HG02588 (cell line): ENCODE measurements at regions not wholly inside any gene's neighbourhood (a gene's known extent, or its start where the extent isn't known, plus 50 kb on each side); places are given as distances from the start of the nearest gene placed in this dataset.

Experiments used
- ATAC-seq: cut with Tn5 transposase; IDR thresholded peaks from one replicate; pipeline ENCODE4 v1.9.1; 2021; ENCODE audit warnings: mild to moderate bottlenecking, moderate library complexity; ENCODE audit not compliant: unreplicated experiment

- ATAC-seq, result no peak
Observed at GRCh38 chr1:25038699-25039098, 108.6 kb upstream of the RUNX3 start.

DNA sequence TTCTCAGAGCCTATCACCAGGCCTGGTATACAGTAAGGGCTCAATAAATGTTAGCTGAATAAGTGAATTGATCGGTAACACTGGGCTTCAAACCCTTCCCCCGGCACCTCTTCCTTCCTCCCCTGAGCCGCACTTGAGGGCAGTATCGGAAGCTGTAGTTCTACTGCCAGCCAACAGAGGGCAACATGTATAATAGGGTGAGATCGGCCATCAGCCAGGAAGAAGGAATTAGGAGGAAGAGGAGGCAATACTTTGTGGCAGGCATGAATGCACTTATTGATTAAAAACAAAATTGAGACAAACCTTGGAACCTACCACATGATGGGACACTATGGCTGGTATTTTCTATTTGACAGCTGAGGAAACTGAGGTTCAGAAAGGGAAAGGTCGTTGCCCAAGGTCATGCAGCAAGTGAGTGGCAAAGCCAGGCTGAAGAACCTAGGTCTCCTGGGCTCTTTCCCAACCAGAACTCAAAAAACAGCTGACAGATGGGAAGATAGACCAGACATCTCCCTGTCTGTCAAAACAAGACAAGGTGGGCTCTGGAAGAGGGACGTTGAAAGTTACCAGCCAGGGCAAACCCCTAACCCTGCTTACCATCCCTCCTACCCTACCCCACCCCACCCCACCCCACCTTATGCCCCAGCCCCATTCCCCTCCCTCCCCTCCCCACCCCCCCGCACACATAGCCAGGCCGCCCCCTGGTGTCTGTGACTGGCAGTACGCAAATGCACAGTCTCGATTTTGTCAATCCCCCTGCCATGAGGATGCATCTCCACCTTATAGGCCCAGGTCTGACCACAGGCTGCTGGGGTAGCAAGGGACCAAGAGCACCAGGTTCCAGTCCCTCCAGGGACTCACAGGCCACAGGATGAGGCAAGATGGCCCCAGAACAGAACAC is 107.3 kb upstream of the RUNX3 start:
- ATAC-seq, result no peak

GRCh38 chr1:25036117-25036546 is 106.1 kb upstream of the RUNX3 start:
- no peak for ATAC-seq

DNA sequence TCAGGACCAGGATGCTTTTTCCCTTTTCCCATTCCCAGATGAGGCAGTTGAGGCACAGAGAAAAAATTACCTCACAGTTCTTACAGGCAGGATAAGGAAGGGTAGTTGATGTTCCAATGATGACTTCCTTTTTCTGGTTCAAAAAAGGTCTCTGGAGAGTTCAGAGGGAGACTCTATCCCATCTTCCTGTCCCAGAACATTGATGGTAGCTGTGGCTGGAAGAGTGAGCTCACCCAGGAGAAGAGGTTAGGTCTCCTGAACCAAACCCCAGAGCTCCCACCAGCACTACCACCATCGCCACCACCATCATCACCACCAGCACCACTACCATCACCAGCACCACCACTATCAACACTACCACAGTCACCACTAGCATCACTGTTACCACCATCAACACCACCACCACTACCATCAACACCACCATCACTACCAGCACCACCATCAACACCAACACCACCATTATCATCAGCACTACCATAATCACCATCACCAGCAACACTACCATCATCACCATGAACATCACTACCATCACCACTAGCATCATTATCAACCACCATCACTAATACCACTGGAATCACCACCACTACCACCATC is 105.5 kb upstream of the RUNX3 start:
- no peak for ATAC-seq

GRCh38 chr1:25034736-25035522 is 104.9 kb upstream of the RUNX3 start:
- no peak for ATAC-seq

DNA sequence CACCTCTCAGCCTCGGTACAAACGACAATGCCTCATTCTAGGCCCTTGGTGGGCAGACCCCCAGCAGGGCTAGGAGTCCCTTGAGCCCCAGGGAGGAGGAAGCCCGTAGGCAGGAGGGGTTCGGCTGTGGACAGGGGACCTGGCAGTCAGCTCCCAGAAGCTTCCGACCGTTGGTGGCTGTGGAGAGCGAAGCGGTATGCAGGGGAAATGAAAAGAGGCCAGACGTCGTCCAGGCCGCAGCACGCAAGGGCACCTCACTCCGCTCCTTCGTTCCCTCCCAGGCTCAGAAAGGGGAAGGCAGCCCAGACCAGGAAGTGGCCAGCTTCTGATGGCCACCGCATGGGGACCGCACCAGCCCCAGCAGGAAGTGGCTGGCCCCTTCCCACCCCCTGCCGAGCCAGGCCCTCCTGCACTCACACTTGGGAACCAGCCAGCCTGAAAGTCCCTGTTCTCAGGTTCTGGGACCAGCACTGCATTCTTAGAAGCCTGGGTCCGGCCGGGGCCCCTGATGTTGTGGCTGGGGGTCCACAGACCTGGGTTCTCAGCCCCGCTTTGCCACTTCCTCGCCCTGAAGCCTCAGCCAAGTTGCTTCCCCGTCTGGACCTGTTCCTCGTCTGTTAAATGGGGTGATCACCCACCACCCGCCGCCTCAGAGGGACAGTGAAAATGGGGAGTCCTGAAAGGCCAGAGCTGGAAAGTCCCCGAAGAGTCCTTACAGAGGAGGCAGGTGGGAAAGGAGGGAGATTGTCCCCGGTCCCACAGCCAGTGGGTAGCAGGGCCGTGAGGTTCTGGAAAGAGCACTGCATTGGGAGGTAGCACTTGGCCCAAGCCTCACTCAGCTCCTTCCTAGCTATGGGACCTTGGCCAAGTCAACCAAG is 104.0 kb upstream of the RUNX3 start:
- no peak for ATAC-seq

- ATAC-seq, result no peak
Observed at GRCh38 chr1:25033030-25033827, 103.2 kb upstream of the RUNX3 start.

DNA sequence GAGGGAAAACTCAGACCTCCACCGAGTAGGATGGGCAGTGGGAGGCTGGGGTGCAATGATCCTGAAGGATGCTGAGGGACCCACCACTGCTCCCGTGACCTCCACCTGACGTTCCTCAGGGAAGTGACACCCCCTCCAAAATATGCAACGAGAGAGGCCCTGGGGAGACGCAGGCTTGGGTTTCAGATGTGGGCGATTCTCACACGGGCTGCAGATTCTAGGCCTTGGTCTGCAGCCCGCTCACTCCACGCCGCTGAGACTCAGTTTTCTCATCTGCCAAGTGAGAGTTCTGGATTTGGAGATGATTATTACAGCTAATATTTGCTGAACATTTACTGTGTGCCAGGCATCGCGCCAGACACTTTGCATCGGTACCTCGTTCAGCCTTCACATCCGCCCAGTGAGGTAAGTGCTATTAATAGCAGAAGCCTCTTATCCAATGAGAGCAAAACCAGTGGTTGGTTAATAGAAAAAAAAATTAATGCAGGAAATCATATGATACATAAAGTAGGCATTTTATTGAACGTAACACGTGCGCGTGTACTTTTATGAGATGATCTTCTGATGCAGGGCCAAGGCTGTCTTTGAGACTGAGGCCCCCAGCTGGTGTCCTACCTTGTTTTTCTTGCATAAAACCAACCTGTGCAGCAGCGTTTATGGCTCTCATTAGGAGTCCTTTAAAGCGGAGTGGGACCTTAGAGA is 102.0 kb upstream of the RUNX3 start:
- peak; percentile 35 for ATAC-seq

GRCh38 chr1:25031601-25031965 is 101.5 kb upstream of the RUNX3 start:
- peak; percentile 19 for ATAC-seq

DNA sequence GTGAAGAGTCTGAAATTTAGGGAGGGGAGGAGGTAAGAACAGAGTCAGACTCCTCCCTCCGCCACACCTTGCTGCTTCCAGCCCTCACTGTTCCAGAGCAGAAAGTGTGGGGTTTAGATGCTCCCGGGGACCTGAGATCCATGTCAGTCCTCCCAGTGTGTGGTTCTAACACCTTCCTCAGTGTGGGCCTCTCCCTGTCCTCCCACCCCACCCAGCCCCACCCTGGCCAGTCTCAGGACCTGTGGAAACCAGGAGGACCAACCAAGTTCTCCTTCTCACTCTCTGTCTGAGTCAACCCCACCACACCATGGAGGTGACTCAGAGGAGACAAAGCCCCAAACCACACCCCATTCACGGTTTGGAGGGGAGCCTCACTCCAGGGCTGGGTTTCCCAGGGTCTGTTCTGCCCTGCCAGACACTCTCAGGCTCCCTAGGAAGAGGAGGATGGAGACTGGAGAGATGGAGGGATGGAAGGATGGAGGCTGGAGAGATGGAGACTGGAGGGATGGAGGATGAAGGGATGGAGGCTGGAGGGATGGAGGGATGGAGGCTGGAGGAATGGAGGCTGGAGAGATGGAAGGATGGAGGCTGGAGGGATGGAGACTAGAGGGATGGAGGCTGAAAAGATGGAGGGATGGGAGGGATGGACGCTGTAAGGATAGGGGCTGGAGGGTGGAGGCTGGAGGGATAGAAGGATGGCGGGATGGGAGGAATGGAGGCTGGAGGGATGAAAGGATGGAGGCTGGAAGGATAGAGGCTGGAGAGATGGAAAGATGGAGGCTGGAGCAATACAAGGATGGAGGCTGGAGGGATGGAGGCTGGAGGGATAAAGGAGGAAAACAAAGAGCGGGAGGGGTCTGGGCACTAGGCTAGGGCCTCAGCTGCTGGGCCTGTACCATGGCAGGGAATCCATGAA is 100.9 kb upstream of the RUNX3 start:
- ATAC-seq, result peak; percentile 42

DNA sequence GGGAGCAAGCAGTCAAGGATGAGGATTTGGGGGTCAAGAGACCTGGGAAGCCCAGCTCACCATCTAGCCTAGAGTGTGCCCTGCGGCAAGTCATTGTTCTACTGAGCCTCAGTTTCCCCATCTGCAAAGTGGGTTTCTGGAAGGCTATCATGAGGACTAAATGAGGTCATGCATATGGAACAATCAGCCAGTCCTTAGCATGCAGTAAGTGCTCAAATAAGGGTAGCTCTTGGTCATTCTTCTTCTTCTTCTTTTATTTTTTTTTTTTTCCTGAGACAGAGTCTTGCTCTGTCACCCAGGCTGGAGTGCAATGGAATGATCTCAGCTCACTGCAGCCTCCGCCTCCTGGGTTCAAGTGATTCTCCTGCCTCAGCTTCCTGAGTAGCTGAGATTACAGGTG is 99.9 kb upstream of the RUNX3 start:
- no peak for ATAC-seq

DNA sequence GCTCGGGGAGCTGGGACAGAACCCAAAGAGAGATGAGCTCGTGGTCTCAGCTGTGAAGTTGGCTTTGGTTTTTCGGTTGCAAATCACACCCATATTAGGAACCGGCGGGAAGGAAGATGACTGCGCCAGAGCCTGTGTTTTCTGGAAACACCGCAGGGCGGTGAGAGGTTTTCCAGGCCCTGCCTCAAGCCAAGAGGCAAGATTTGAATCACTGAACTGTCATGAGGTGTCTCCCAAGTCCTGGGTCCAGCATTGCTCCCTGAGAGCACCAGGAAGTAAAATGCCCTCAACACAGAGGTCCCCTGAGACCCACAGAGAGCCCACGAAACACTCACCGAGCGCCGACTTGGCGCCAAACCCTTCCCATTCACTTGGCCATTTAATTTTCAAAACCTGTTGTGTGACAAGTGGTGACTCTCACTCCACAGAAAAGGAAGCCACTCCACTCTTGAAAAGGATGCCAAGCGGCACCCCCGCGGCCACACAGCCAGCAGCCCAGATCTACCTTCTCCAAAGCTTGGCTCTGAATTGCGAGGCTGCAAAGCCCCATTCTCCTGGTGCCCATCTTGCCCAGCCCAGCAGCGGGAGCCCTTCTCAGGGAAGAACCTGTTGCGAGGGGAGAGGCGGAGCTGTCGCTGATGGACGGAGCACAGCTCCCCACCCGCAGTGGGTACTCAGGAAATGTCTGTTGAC is 99.0 kb upstream of the RUNX3 start:
- no peak for ATAC-seq

DNA sequence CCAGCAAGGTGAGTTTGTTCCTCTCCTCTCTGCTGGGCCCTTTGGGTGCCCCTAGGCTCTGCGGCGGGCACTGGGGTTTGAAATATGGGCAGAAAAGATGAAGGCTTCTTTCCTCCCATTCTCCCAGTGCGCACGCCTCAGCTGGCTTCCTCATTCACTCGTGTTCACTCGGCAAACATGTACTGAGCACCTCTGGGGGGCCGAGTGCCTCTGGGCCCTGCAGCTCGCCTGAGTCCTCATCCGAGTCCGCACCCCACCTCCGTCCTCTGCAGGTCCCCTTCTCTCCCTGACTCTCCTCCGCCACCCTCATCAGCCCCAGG is 98.5 kb upstream of the RUNX3 start:
- ATAC-seq, result no peak

DNA sequence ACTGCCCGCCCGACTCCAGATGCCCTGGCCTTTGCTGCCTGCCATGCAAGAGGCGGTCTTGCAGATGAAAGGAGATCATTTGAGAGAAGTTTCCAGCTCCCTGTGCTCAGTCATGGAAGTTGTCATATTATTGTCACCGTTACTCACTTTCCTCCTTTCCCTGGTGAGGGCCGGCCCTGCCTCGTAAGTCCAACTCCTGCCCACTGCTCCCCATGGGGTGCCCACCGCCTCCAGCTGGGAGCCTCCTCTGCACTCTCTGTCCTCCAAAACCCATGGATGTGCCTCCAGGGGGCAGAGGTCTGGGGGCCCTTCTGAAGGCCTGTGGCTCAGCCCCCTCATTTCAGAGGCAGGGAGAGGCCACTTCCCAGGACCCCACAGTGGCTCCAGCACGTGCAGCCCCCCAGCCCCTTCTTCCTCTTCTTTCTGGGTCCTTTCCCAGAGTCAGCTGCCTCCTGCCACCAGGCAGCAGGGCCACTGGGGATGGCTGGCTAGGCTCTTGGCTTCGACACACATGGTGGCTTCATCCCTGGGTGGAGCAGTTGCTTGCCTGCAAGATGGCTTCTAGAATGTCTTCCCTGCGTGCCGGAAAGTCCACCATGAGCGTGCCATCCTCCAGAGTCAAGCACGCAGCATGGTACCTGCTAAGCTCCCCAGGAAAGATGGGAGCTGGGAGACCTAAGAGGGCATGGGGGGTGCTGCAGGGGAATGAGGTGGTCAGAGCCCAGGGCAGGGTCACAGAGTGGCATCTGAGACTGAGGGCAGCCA is 97.9 kb upstream of the RUNX3 start:
- no peak for ATAC-seq

DNA sequence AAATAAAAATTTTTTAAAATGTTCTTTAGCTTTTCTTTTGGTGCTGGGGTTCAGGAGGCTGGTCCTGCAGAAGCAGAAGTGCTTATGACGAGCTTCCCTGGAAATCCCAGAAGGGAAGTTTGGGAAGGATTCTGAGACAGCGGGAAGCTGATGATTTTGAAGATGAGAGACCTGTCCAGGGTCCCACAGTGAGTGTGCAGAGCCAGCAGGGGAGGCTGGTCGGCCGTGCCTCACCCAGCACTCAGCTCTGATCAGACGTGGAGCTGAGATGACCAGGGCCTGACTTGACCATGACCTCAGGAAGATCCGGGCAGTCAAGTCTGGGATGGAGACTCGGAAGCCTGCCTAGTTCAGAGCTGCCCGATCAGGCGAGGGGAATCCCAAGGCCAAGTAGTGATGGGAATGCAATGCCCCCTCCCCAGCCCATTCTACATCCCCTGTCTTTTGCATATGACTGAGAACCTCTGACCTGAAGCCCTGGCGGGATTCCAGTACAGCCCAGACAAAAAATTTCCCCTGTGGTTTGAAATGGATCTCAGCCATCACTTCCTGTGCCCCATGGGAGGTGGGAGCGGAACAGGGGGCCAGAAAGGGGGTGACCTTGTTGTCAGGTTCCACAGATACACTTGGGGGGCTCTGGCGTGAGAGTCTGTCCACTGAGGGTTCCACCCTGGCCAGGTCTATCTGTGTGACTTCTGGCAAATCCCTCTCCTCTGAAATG is 96.8 kb upstream of the RUNX3 start:
- ATAC-seq, result no peak

DNA sequence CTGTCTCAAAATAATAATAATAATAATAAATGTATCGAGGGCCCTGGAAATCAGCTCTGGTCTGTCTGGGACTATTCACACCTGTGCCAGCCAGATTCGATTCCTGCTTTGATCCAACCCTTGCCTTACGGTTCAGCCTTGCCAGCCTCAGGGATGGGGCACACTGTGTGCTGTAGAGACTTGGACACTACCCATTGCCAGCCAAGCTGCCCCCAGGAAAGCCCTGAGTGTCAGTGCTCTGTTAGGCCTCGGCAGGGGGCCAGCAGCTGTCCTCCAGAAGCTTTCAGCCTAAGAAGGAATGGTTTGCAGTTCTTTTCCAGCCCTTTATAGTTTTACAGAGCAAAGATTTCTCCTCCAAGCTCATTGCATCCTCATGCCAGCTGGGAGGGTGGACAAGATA is 96.2 kb upstream of the RUNX3 start:
- ATAC-seq, result no peak
